ENCODE measurements at regions not wholly inside any gene's neighbourhood (a gene's known extent, or its start where the extent isn't known, plus 50 kb on each side); places are given as distances from the start of the nearest gene placed in this dataset.

- no peak for TF ChIP-seq CTCF (IDR thresholded peaks at IDR 0.05; ENCODE audit: insufficient read depth, low read length)
- TF ChIP-seq POLR2AphosphoS5 (IDR thresholded peaks at IDR 0.05; ENCODE audit: low read depth) = no peak
Measured at GRCh38 chr2:200100027-200100426, 144.6 kb downstream of the MAIP1 start.

Measured in HL-60 (cell line).